GM12874 (cell line): ENCODE measurements at regions not wholly inside any gene's neighbourhood (a gene's known extent, or its start where the extent isn't known, plus 50 kb on each side); places are given as distances from the start of the nearest gene placed in this dataset.

Experiments
- CTCF ChIP-seq: IDR thresholded peaks from 2 replicates; pipeline ENCODE4 v1.5.1; 2011; ENCODE audit warnings: low read depth, mild to moderate bottlenecking, control low read depth, low read length, moderate library complexity; ENCODE audit not compliant: insufficient read depth

GRCh38 chr14:55822906-55823305, 242.9 kb downstream of the KTN1 start:
- TF ChIP-seq CTCF, result no peak

DNA sequence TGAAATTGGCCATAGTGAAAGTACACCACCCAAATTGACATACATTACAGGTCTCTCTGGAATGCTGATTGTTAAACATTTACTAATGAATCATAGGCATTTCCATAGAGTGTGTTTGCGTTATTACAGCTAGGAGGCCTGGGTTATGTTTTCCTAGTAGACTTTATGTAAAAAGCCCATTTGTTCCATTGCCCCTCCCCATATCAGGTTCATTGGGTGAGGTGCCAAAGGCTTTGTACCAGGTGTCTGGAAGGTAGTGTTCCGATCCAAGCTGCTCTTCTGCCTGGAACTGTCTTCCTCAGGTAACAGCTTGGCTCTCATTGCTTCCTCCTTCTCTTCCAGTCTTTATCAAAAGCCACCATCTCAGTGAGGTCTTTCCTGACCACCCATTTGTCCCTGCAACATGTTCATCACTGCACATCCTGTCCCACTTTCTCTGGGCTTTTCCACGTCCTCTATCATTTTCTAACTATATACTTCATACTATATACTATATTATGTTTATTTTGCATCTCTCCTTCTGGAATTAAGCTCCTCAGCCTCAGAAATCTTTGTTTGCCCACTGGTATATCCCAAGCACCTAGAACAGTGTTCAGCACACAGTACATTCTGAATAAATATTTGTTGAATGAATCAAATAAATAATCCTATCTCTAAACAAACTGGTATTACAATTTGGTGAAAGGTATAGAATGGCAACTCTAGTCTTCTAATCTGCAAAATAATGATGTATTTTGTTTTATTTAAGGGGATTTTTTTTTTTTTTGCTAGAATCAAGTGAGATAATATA, 252.3 kb downstream of the KTN1 start:
- no peak for TF ChIP-seq CTCF

DNA sequence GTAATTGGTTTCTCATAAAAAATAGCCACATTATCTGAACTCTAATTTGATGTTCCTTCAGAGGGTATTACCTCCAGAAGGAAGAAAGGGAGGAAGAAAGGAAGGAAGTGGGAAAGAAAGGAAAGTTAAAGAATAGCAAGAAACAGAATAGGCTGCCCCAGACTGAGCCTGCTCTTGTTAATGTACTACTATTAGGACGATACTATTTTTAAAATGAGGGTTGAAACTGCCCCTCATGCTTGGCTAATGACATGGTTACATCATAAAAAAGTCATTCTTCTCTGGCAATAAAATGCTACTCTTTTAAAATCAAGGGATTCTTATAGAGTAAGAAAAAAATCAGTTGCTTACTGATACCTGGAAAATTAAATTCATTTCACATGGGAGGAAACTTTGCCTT, 253.0 kb downstream of the KTN1 start:
- TF ChIP-seq CTCF, result no peak

- no peak for TF ChIP-seq CTCF
Measured at GRCh38 chr14:55834390-55834789, 254.4 kb downstream of the KTN1 start.

- TF ChIP-seq CTCF, result no peak
Measured at GRCh38 chr14:55835985-55836384, 256.0 kb downstream of the KTN1 start.

GRCh38 chr14:55837467-55837866, 257.5 kb downstream of the KTN1 start:
- no peak for TF ChIP-seq CTCF

DNA sequence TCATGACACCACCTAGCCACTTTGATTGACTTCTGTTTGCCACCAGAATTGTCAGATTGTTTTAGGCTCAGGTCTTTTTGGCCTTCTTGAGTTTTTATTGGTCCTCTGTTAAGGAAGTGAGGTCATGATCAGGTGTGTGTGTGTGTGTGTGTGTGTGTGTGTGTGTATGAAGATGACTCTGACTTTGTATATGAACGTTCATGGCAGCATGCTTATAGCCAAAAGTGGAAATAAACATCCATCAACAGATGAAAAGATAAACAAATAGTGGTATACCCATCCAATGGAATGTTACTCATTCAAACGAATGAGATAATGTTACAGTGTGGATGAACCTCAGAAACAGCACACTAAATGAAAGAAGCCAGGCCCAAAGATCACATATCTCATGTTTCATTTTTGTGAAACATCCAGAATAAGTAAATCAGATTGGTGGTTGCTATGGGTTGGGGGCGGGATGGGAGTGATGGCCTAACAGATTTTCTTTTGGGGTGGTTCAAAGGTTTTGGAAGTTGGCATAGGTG, 258.6 kb downstream of the KTN1 start:
- no peak for TF ChIP-seq CTCF
